Fibroblast of skin of left quadriceps (primary cell): ENCODE measurements at regions not wholly inside any gene's neighbourhood (a gene's known extent, or its start where the extent isn't known, plus 50 kb on each side); places are given as distances from the start of the nearest gene placed in this dataset.
"Not testable (repeated sequence)": the region's sequence is repeated elsewhere in the genome, so short reads cannot be mapped to it uniquely, and the experiment has no call there.

ENCODE experiments used
- DNase-seq, 2 experiments: peaks; one replicate each; pipeline ENCODE4 v3.0.0-alpha.2; 2013; ENCODE audit warnings: low read depth in 2 of 2

- no peak for DNase-seq
These were observed 223.5 kb upstream of the TUT7 start for GRCh38 chr9:86577420-86578333.

GRCh38 chr9:86575825-86576525 lies 221.8 kb upstream of the TUT7 start:
- no peak for DNase-seq

GRCh38 chr9:86575137-86575536 lies 220.9 kb upstream of the TUT7 start:
- DNase-seq: no peak

- DNase-seq: no peak
These were observed 219.7 kb upstream of the TUT7 start for GRCh38 chr9:86573886-86574285.

- DNase-seq: no peak
These were observed 218.7 kb upstream of the TUT7 start for GRCh38 chr9:86572904-86573303.

GRCh38 chr9:86565603-86566002 lies 211.4 kb upstream of the TUT7 start:
- DNase-seq: not testable (repeated sequence)

GRCh38 chr9:86563936-86564335 lies 209.7 kb upstream of the TUT7 start:
- DNase-seq: no peak

GRCh38 chr9:86563350-86563749 lies 209.1 kb upstream of the TUT7 start:
- DNase-seq: peak; percentile 54 to 56

- no peak for DNase-seq
These were observed 208.5 kb upstream of the TUT7 start for GRCh38 chr9:86562691-86563090.

- no peak for DNase-seq
These were observed 203.7 kb upstream of the TUT7 start for GRCh38 chr9:86557918-86558317.

- peak; percentile 79 to 82 for DNase-seq
These were observed 203.0 kb upstream of the TUT7 start for GRCh38 chr9:86557063-86557766.

GRCh38 chr9:86555661-86556060 lies 201.5 kb upstream of the TUT7 start:
- DNase-seq: no peak

GRCh38 chr9:86550401-86550800 lies 196.2 kb upstream of the TUT7 start:
- peak; percentile 70 to 72 for DNase-seq

- peak; percentile 85 to 88 for DNase-seq
These were observed 195.7 kb upstream of the TUT7 start for GRCh38 chr9:86549920-86550319.

- DNase-seq: peak; percentile 97
These were observed 195.2 kb upstream of the TUT7 start for GRCh38 chr9:86549401-86549811.

- no peak for DNase-seq
These were observed 194.0 kb upstream of the TUT7 start for GRCh38 chr9:86548220-86548619.

- DNase-seq: no peak
These were observed 193.4 kb upstream of the TUT7 start for GRCh38 chr9:86547571-86547970.

- no peak for DNase-seq
These were observed 192.5 kb upstream of the TUT7 start for GRCh38 chr9:86546712-86547111.

GRCh38 chr9:86545090-86545489 lies 190.9 kb upstream of the TUT7 start:
- DNase-seq: peak; percentile 81

GRCh38 chr9:86541014-86541570 lies 186.9 kb upstream of the TUT7 start:
- DNase-seq: no peak

- no peak for DNase-seq
These were observed 181.3 kb upstream of the TUT7 start for GRCh38 chr9:86535406-86535915.
